WTC11 (cell line): ENCODE measurements at regions not wholly inside any gene's neighbourhood (a gene's known extent, or its start where the extent isn't known, plus 50 kb on each side); places are given as distances from the start of the nearest gene placed in this dataset.

ENCODE experiments used
- ATAC-seq: fragments of 200-7000 bp; cut with Tn5 transposase; 2 replicates; pipeline ENCODE4 v1.10.0; 2021; ENCODE audit warnings: mild to moderate bottlenecking, moderate library complexity
- CTCF ChIA-PET: fragments of 300-600 bp; sonication (Branson Sonifier 250); formaldehyde crosslinking; loops from one replicate; lab custom pipeline; 2021; ENCODE audit warnings: antibody characterized with exemption; lab: Charles Lee
- POLR2A ChIA-PET: fragments of 350-600 bp; sonication (Branson Sonifier 250); formaldehyde crosslinking; loops from one replicate; lab custom pipeline; 2021; ENCODE audit warnings: antibody characterized with exemption; lab: Charles Lee
- DNase-seq: peaks from one replicate; pipeline ENCODE4 v3.0.0; 2021; ENCODE audit warnings: low spot score
- H3K27ac Mint-ChIP-seq: 2 replicates; pipeline ENCODE4 v1.8.0; 2021; ENCODE audit warnings: mixed read lengths
- H3K27me3 Mint-ChIP-seq: 2 replicates; pipeline ENCODE4 v1.8.0; 2021; ENCODE audit warnings: low read depth, mild to moderate bottlenecking, moderate library complexity, mixed read lengths
- H3K36me3 Mint-ChIP-seq: 2 replicates; pipeline ENCODE4 v1.8.0; 2021; ENCODE audit warnings: mixed read lengths
- H3K4me1 Mint-ChIP-seq: 2 replicates; pipeline ENCODE4 v1.8.0; 2022; ENCODE audit warnings: mixed read lengths
- H3K4me3 Mint-ChIP-seq: 2 replicates; pipeline ENCODE4 v1.8.0; 2021; ENCODE audit warnings: mild to moderate bottlenecking, moderate library complexity, mixed read lengths
- H3K9me3 Mint-ChIP-seq: 2 replicates; pipeline ENCODE4 v1.8.0; 2021; ENCODE audit warnings: mixed read lengths
- CREM ChIP-seq: sonication (generic); formaldehyde crosslinking; IDR thresholded peaks from 2 replicates; pipeline ENCODE4 v1.8.1; 2022; ENCODE audit warnings: mild to moderate bottlenecking, missing genetic modification reagents, moderate library complexity
- E2F4 ChIP-seq: sonication (generic); formaldehyde crosslinking; IDR thresholded peaks from 2 replicates; pipeline ENCODE4 v1.8.1; 2022; ENCODE audit warnings: low read depth, mild to moderate bottlenecking, moderate library complexity, missing genetic modification reagents, borderline replicate concordance
- EMX1 ChIP-seq: fragments of 250-450 bp; sonication (Bioruptor Pico); IDR thresholded peaks from 2 replicates; pipeline ENCODE4 v1.8.0; 2021; ENCODE audit warnings: mild to moderate bottlenecking
- ESRRA ChIP-seq: sonication (generic); formaldehyde crosslinking; IDR thresholded peaks from 2 replicates; pipeline ENCODE4 v1.8.1; 2022; ENCODE audit warnings: mild to moderate bottlenecking, missing genetic modification reagents, borderline replicate concordance
- IRF1 ChIP-seq: sonication (generic); formaldehyde crosslinking; IDR thresholded peaks from 2 replicates; pipeline ENCODE4 v1.8.0; 2023; ENCODE audit warnings: missing genetic modification reagents
- KAT7 ChIP-seq: sonication (generic); formaldehyde crosslinking; IDR thresholded peaks from 2 replicates; pipeline ENCODE4 v1.8.1; 2023; ENCODE audit warnings: missing genetic modification reagents, mild to moderate bottlenecking, borderline replicate concordance
- MLX ChIP-seq: sonication (generic); formaldehyde crosslinking; IDR thresholded peaks from 2 replicates; pipeline ENCODE4 v1.8.1; 2023; ENCODE audit warnings: mild to moderate bottlenecking, missing genetic modification reagents, moderate library complexity
- NR2C2 ChIP-seq: sonication (generic); formaldehyde crosslinking; IDR thresholded peaks from 2 replicates; pipeline ENCODE4 v1.8.0; 2022; ENCODE audit warnings: mild to moderate bottlenecking, missing genetic modification reagents
- RELA ChIP-seq: sonication (generic); formaldehyde crosslinking; IDR thresholded peaks from 2 replicates; pipeline ENCODE4 v1.8.1; 2022; ENCODE audit warnings: missing genetic modification reagents, mild to moderate bottlenecking, borderline replicate concordance
- SOX15 ChIP-seq: fragments of 250-450 bp; sonication (Bioruptor Pico); IDR thresholded peaks from 2 replicates; pipeline ENCODE4 v1.9.0; 2021; ENCODE audit warnings: mild to moderate bottlenecking
- TCF7 ChIP-seq: sonication (generic); formaldehyde crosslinking; IDR thresholded peaks from 2 replicates; pipeline ENCODE4 v1.8.0; 2022; ENCODE audit warnings: mild to moderate bottlenecking, low read depth, missing genetic modification reagents, moderate library complexity
- TEAD1 ChIP-seq: sonication (generic); formaldehyde crosslinking; IDR thresholded peaks from 2 replicates; pipeline ENCODE4 v1.8.0; 2022; ENCODE audit warnings: mild to moderate bottlenecking, missing genetic modification reagents
- TP53 ChIP-seq: sonication (generic); formaldehyde crosslinking; IDR thresholded peaks from 2 replicates; pipeline ENCODE4 v1.8.1; 2023; ENCODE audit warnings: mild to moderate bottlenecking, missing genetic modification reagents
- ZNF232 ChIP-seq: sonication (generic); formaldehyde crosslinking; IDR thresholded peaks from 2 replicates; pipeline ENCODE4 v1.8.0; 2022; ENCODE audit warnings: mild to moderate bottlenecking, missing genetic modification reagents
- ZNF263 ChIP-seq: sonication (generic); formaldehyde crosslinking; IDR thresholded peaks from 2 replicates; pipeline ENCODE4 v1.8.1; 2022; ENCODE audit warnings: low read depth, mild to moderate bottlenecking, moderate library complexity, missing genetic modification reagents
- ZNF532 ChIP-seq: fragments of 250-450 bp; sonication (Bioruptor Pico); IDR thresholded peaks from 2 replicates; pipeline ENCODE4 v1.9.0; 2021; ENCODE audit warnings: mild to moderate bottlenecking, borderline replicate concordance
- TF ChIP-seq, protein P1 (sequence below): sonication (generic); formaldehyde crosslinking; IDR thresholded peaks from 2 replicates; pipeline ENCODE4 v1.8.1; 2023; ENCODE audit warnings: mild to moderate bottlenecking, missing genetic modification reagents, borderline replicate concordance
- TF ChIP-seq, protein P2 (sequence below): fragments of 250-450 bp; sonication (Bioruptor Pico); IDR thresholded peaks from 2 replicates; pipeline ENCODE4 v1.9.0; 2021; ENCODE audit warnings: moderate library complexity, mild to moderate bottlenecking, inconsistent platforms, borderline replicate concordance
- TF ChIP-seq, protein P3 (sequence below): fragments of 250-450 bp; sonication (Bioruptor Pico); conservative IDR thresholded peaks from 2 replicates; pipeline ENCODE4 v1.9.0; 2021; ENCODE audit warnings: mild to moderate bottlenecking

DNA sequence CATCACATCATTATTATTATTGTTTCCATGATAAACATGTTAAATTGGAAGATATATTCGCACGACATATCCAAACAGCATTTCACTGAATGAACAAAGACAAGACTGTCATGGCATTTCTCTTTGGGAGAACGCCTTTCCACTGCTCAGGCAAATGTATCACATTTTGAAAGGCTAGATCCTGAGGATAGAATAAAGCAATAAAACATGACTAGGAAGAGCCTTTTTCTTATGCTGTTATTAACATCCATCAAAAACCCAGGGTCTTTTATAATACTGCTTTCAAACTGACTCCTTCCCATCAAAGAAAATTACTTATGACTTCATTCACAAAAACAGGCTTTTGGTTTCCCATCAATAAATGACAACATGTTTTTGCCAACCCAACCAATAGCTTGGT, 630.9 kb downstream of the TMTC2 start (continued):
- TF ChIP-seq, protein P1, sequence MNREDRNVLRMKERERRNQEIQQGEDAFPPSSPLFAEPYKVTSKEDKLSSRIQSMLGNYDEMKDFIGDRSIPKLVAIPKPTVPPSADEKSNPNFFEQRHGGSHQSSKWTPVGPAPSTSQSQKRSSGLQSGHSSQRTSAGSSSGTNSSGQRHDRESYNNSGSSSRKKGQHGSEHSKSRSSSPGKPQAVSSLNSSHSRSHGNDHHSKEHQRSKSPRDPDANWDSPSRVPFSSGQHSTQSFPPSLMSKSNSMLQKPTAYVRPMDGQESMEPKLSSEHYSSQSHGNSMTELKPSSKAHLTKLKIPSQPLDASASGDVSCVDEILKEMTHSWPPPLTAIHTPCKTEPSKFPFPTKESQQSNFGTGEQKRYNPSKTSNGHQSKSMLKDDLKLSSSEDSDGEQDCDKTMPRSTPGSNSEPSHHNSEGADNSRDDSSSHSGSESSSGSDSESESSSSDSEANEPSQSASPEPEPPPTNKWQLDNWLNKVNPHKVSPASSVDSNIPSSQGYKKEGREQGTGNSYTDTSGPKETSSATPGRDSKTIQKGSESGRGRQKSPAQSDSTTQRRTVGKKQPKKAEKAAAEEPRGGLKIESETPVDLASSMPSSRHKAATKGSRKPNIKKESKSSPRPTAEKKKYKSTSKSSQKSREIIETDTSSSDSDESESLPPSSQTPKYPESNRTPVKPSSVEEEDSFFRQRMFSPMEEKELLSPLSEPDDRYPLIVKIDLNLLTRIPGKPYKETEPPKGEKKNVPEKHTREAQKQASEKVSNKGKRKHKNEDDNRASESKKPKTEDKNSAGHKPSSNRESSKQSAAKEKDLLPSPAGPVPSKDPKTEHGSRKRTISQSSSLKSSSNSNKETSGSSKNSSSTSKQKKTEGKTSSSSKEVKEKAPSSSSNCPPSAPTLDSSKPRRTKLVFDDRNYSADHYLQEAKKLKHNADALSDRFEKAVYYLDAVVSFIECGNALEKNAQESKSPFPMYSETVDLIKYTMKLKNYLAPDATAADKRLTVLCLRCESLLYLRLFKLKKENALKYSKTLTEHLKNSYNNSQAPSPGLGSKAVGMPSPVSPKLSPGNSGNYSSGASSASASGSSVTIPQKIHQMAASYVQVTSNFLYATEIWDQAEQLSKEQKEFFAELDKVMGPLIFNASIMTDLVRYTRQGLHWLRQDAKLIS = no peak
- TF ChIP-seq ZNF263 (CRISPR knock-in tag) (no peak), ZNF232 (CRISPR knock-in tag) (no peak), ESRRA (CRISPR knock-in tag) (no peak), NR2C2 (CRISPR knock-in tag) (no peak), EMX1 (CRISPR knock-in tag) (no peak), RELA (CRISPR knock-in tag) (no peak), TEAD1 (CRISPR knock-in tag) (no peak), MLX (CRISPR knock-in tag) (no peak)

DNA sequence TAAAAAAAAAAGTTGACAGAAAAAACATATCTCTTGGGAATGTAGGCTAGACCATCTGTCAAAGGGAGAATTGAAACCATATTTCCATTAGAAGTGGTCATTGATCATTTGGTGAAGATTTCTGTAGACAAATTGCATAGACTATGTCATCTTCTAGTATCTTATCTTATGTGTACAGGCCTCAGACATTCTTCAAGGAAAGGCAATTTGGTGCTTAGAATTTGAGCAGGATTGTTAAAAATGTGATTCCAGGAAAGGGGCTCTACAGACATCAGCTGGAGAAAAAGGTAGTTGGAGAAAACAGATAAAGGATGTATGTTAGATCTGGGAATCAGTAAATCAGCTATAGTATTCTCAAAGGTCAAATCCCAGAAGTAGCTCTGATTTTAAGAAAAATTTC, 627.1 kb downstream of the TMTC2 start:
- Mint-ChIP-seq H3K27ac (no peak overlapping the region), H3K4me1 (no peaks in the 10 kb centered on the region), H3K9me3 (no peaks in the 10 kb centered on the region), H3K36me3 (no peaks in the 10 kb centered on the region), H3K27me3 (no peaks in the 10 kb centered on the region), H3K4me3 (no peak overlapping the region)
- ChIA-PET POLR2A (no interaction called here), CTCF (no interaction called here)
- ATAC-seq = no peak
- no peak for DNase-seq
- no peak for TF ChIP-seq SOX15 (CRISPR knock-in tag)

GRCh38 chr12:83313322-83313721, 626.6 kb downstream of the TMTC2 start:
- Mint-ChIP-seq H3K9me3 (peaks cover under 1% of the 10 kb centered on the region), H3K27me3 (no peaks in the 10 kb centered on the region), H3K4me3 (no peak overlapping the region), H3K36me3 (0 out of 2 replicates have a peak, but pooled peaks cover under 1% of the 10 kb centered on the region), H3K4me1 (no peaks in the 10 kb centered on the region), H3K27ac (no peak overlapping the region)
- ChIA-PET CTCF (no interaction called here), POLR2A (no interaction called here)
- DNase-seq (no peak), ATAC-seq (no peak)
- TF ChIP-seq CREM = no peak
- TF ChIP-seq, protein P2, sequence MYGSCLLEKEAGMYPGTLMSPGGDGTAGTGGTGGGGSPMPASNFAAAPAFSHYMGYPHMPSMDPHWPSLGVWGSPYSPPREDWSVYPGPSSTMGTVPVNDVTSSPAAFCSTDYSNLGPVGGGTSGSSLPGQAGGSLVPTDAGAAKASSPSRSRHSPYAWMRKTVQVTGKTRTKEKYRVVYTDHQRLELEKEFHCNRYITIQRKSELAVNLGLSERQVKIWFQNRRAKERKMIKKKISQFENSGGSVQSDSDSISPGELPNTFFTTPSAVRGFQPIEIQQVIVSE (CRISPR knock-in tag) = no peak
- no peak for TF ChIP-seq ZNF532 (CRISPR knock-in tag)
- TF ChIP-seq NR2C2 (CRISPR knock-in tag) = no peak
- no peak for TF ChIP-seq EMX1 (CRISPR knock-in tag)
- no peak for TF ChIP-seq ESRRA (CRISPR knock-in tag)
- TF ChIP-seq, protein P3, sequence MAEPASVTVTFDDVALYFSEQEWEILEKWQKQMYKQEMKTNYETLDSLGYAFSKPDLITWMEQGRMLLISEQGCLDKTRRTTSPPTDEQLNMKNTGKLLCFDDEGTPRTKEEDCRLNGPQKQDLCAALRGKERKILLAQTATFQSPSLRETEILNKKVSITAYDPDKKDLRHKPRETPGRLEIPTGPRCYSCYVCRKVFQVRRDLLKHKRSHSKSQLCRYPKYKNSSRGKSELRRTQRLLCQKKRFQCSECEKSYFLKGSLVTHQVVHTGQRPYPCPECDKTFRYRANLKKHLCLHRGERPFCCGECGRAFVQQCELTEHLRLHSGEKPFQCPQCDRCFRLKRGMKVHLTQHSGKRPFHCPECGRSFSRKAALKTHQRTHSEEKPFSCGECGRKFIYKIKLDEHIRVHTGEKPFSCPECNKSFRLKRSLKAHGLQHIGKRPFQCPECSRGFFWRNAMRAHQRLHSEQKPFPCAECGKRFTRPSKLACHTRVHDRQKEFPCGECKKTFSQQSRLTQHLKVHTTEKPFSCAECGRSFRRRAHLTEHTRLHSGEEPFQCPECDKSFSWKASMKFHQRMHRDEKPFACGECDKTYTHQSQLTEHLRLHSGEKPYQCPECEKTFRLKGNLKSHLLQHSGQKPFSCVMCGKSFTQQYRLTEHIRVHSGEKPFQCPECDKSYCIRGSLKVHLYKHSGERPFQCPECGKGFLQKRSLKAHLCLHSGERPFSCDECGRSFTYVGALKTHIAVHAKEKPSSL (CRISPR knock-in tag) = no peak
- TF ChIP-seq KAT7 (CRISPR knock-in tag) = no peak
- no peak for TF ChIP-seq TCF7 (CRISPR knock-in tag)
- TF ChIP-seq IRF1 (CRISPR knock-in tag) = no peak
- no peak for TF ChIP-seq TP53 (CRISPR knock-in tag)
- TF ChIP-seq E2F4 (CRISPR knock-in tag) = no peak
